ENCODE measurements at regions not wholly inside any gene's neighbourhood (a gene's known extent, or its start where the extent isn't known, plus 50 kb on each side); places are given as distances from the start of the nearest gene placed in this dataset.

DNA sequence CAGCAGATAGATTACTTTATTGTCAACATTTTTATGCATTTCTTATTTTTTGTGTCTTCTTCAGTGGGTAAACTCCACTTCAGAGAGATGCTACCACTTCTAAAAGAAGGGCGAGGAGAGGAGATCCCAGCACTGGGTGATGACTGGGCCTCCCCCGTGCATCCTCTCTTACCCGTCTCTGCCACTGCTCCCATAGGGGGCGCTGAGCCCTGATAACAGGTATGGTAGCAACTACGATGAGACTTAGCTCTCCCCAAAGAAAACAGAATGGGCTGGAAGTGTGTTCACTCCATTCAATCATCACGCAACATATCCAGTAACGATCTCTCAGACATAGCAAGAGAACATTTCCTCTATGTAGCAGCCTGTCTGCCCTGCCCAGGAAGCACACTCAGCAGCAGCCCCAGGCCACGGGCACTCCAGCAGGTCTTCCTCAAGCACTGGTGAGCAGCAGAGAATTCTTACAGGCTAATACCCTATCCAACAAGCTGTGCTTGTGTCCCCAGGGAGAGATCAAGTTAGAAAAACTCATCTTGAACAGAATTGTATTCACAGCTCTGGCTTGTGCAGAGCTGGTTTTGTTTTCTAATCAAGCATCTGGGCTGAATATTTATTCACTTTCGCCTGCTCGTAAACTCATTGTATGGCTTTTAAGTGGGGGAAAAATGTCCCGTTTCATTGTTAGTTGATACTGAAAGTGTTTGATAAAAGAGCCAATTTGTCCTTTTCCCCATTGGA, 533.1 kb upstream of the CDH4 start:
- no peak for TF ChIP-seq EP300 (IDR thresholded peaks at IDR 0.05)
- TF ChIP-seq CTCF (IDR thresholded peaks at IDR 0.05) = no peak
- TF ChIP-seq POLR2A (IDR thresholded peaks at IDR 0.05) = no peak

All from stomach (tissue), 4 donors.